ENCODE measurements at regions not wholly inside any gene's neighbourhood (a gene's known extent, or its start where the extent isn't known, plus 50 kb on each side); places are given as distances from the start of the nearest gene placed in this dataset.
"Not testable (repeated sequence)": the region's sequence is repeated elsewhere in the genome, so short reads cannot be mapped to it uniquely, and the experiment has no call there.

GRCh38 chr3:186451371-186451770 is 89.3 kb upstream of the DGKG start:
- no peaks in the 10 kb centered on the region for H3K36me3 ChIP-seq (ENCODE audit: control insufficient read depth, insufficient read depth, low read length)
- H3K4me3 ChIP-seq (ENCODE audit: low read depth, low read length) = no peak overlapping the region
- H3K4me1 ChIP-seq = no peaks in the 10 kb centered on the region
- no peak overlapping the region for H3K4me2 ChIP-seq (ENCODE audit: low read length)
- H3K27ac ChIP-seq = no peak overlapping the region
- H2AFZ ChIP-seq = no peak overlapping the region
- TF ChIP-seq CTCF (IDR thresholded peaks at IDR 0.05) = no peak
- H3K27me3 ChIP-seq (ENCODE audit: control insufficient read depth, insufficient read depth, low read length) = no peaks in the 10 kb centered on the region
- H3K79me2 ChIP-seq = no peaks in the 10 kb centered on the region
- no peaks in the 10 kb centered on the region for H3K9me3 ChIP-seq (ENCODE audit: control insufficient read depth, low read length)
- H3K9ac ChIP-seq = no peak overlapping the region

GRCh38 chr3:186444974-186445373 is 82.9 kb upstream of the DGKG start:
- no peaks in the 10 kb centered on the region for H3K79me2 ChIP-seq
- no peak overlapping the region for H3K4me3 ChIP-seq (ENCODE audit: low read depth, low read length)
- H3K9me3 ChIP-seq (ENCODE audit: control insufficient read depth, low read length) = no peaks in the 10 kb centered on the region
- no peak for TF ChIP-seq CTCF (IDR thresholded peaks at IDR 0.05)
- H3K9ac ChIP-seq = no peak overlapping the region
- H3K4me2 ChIP-seq (ENCODE audit: low read length) = no peak overlapping the region
- no peaks in the 10 kb centered on the region for H3K36me3 ChIP-seq (ENCODE audit: control insufficient read depth, insufficient read depth, low read length)
- no peaks in the 10 kb centered on the region for H3K27me3 ChIP-seq (ENCODE audit: control insufficient read depth, insufficient read depth, low read length)
- no peak overlapping the region for H3K27ac ChIP-seq
- no peak overlapping the region for H2AFZ ChIP-seq
- H3K4me1 ChIP-seq = no peaks in the 10 kb centered on the region

GRCh38 chr3:186444288-186444687 is 82.3 kb upstream of the DGKG start:
- Histone ChIP-seq H3K9ac (no peak overlapping the region), H3K4me3 (ENCODE audit: low read depth, low read length) (no peak overlapping the region), H3K4me1 (no peaks in the 10 kb centered on the region), H3K79me2 (no peaks in the 10 kb centered on the region), H3K4me2 (ENCODE audit: low read length) (no peak overlapping the region), H3K36me3 (ENCODE audit: control insufficient read depth, insufficient read depth, low read length) (no peaks in the 10 kb centered on the region), H2AFZ (no peak overlapping the region), H3K27ac (no peak overlapping the region), H3K9me3 (ENCODE audit: control insufficient read depth, low read length) (no peaks in the 10 kb centered on the region), H3K27me3 (ENCODE audit: control insufficient read depth, insufficient read depth, low read length) (no peaks in the 10 kb centered on the region)
- TF ChIP-seq CTCF (IDR thresholded peaks at IDR 0.05) = no peak

- not testable (repeated sequence) for H3K36me3 ChIP-seq (ENCODE audit: control insufficient read depth, insufficient read depth, low read length); H3K27me3 ChIP-seq (ENCODE audit: control insufficient read depth, insufficient read depth, low read length); H3K4me2 ChIP-seq (ENCODE audit: low read length); H3K4me3 ChIP-seq (ENCODE audit: low read depth, low read length); H3K27ac ChIP-seq; H3K9ac ChIP-seq; H3K79me2 ChIP-seq; H2AFZ ChIP-seq; H3K4me1 ChIP-seq; H3K9me3 ChIP-seq (ENCODE audit: control insufficient read depth, low read length)
Measured at GRCh38 chr3:186442979-186443378, 80.9 kb upstream of the DGKG start.

GRCh38 chr3:186442162-186442561 is 80.1 kb upstream of the DGKG start:
- H3K36me3 ChIP-seq (ENCODE audit: control insufficient read depth, insufficient read depth, low read length) = no peaks in the 10 kb centered on the region
- no peak overlapping the region for H3K9ac ChIP-seq
- H3K27ac ChIP-seq = no peak overlapping the region
- no peaks in the 10 kb centered on the region for H3K27me3 ChIP-seq (ENCODE audit: control insufficient read depth, insufficient read depth, low read length)
- no peak overlapping the region for H3K4me2 ChIP-seq (ENCODE audit: low read length)
- no peak overlapping the region for H3K4me3 ChIP-seq (ENCODE audit: low read depth, low read length)
- no peak overlapping the region for H2AFZ ChIP-seq
- no peaks in the 10 kb centered on the region for H3K79me2 ChIP-seq
- H3K9me3 ChIP-seq (ENCODE audit: control insufficient read depth, low read length) = no peaks in the 10 kb centered on the region
- H3K4me1 ChIP-seq = no peaks in the 10 kb centered on the region
- TF ChIP-seq CTCF (IDR thresholded peaks at IDR 0.05) = no peak

Data from parathyroid adenoma (tissue), 2 donors.